SK-N-SH (cell line): ENCODE measurements at regions not wholly inside any gene's neighbourhood (a gene's known extent, or its start where the extent isn't known, plus 50 kb on each side); places are given as distances from the start of the nearest gene placed in this dataset.

Experiments used
- CTCF ChIA-PET: fragments of 300-600, 350-600 bp; formaldehyde crosslinking; extraction: SDS; loops from one replicate; lab custom pipeline; 2021; lab: Yijun Ruan, JAX
- POLR2A ChIA-PET: fragments of 350-600 bp; sonication (Branson Sonifier 250); formaldehyde crosslinking; extraction: SDS; loops from one replicate; lab custom pipeline; 2020; ENCODE audit warnings: antibody characterized with exemption, inconsistent platforms; lab: Yijun Ruan, JAX
- DNase-seq: peaks from one replicate; pipeline ENCODE4 v3.0.0; 2012
- H2AFZ ChIP-seq: fragments of 200-600 bp; sonication (generic); 2 replicates; pipeline ENCODE4 v1.8.1; 2016; ENCODE audit warnings: antibody characterized with exemption, mild to moderate bottlenecking, low read depth
- H3F3A ChIP-seq: fragments of 200-600 bp; sonication (generic); replicated peaks from 2 replicates; pipeline ENCODE3; 2016; ENCODE audit warnings: antibody characterized with exemption, mild to moderate bottlenecking; ENCODE audit not compliant: insufficient read depth
- H3K27ac ChIP-seq, 2 experiments: fragments of 200-500 bp in 1 of 2; fragments of 200-600 bp in 1 of 2; sonication (Bioruptor generic) in 1 of 2; sonication (generic), shearing (Covaris generic) in 1 of 2; 2 replicates each; pipeline versions ENCODE4 v1.5.1 to v1.6.1; 2014 to 2016; ENCODE audit warnings: low read depth in 2 of 2, inconsistent platforms in 1 of 2, low read length in 1 of 2, mild to moderate bottlenecking in 1 of 2, mixed read lengths in 1 of 2
- H3K27me3 ChIP-seq: fragments of 200-600 bp; sonication (generic), shearing (Covaris generic); 2 replicates; pipeline ENCODE4 v1.6.1; 2016; ENCODE audit warnings: mixed run types; ENCODE audit not compliant: insufficient read depth
- H3K36me3 ChIP-seq, 2 experiments: fragments of 200-500 bp in 1 of 2; fragments of 200-600 bp in 1 of 2; sonication (Bioruptor generic) in 1 of 2; sonication (generic) in 1 of 2; replicated peaks in 1 of 2; 2 replicates each; pipeline versions ENCODE3 to v1.5.1; 2014 to 2016; ENCODE audit warnings: low read length in 1 of 2, mild to moderate bottlenecking in 1 of 2; ENCODE audit not compliant: insufficient read depth in 2 of 2, control insufficient read depth in 1 of 2
- H3K4me1 ChIP-seq, 2 experiments: fragments of 200-500 bp in 1 of 2; fragments of 200-600 bp in 1 of 2; sonication (Bioruptor generic) in 1 of 2; sonication (generic), shearing (Covaris generic) in 1 of 2; 2 replicates each; pipeline versions ENCODE4 v1.5.1 to v1.6.1; 2014 to 2016; ENCODE audit warnings: low read depth in 1 of 2, low read length in 1 of 2, mixed run types in 1 of 2; ENCODE audit not compliant: insufficient read depth in 2 of 2, control insufficient read depth in 1 of 2
- H3K4me2 ChIP-seq: fragments of 200-600 bp; sonication (generic), shearing (Covaris generic); 2 replicates; pipeline ENCODE4 v1.6.1; 2017; ENCODE audit warnings: mixed run types
- H3K4me3 ChIP-seq, 2 experiments: fragments of 200-500 bp in 1 of 2; fragments of 200-600 bp in 1 of 2; sonication (Bioruptor generic) in 1 of 2; sonication (generic), shearing (Covaris generic) in 1 of 2; 2 replicates each; pipeline versions ENCODE4 v1.5.1 to v1.8.1; 2014 to 2016; ENCODE audit warnings: low read depth in 2 of 2, inconsistent platforms in 1 of 2, low read length in 1 of 2, mild to moderate bottlenecking in 1 of 2, mixed read lengths in 1 of 2, moderate library complexity in 1 of 2
- H3K79me2 ChIP-seq: fragments of 200-600 bp; sonication (generic); 2 replicates; pipeline ENCODE4 v1.8.1; 2017; ENCODE audit warnings: mild to moderate bottlenecking; ENCODE audit not compliant: insufficient read depth
- H3K9ac ChIP-seq: fragments of 200-600 bp; sonication (generic); 2 replicates; pipeline ENCODE4 v1.6.1; 2017; ENCODE audit warnings: mixed run types
- H3K9me2 ChIP-seq: fragments of 200-600 bp; sonication (generic); 2 replicates; pipeline ENCODE4 v1.6.1; 2017; ENCODE audit warnings: mixed run types
- H3K9me3 ChIP-seq: fragments of 200-600 bp; sonication (generic); 2 replicates; pipeline ENCODE4 v1.6.1; 2017; ENCODE audit warnings: mixed run types, mild to moderate bottlenecking, moderate library complexity
- H4K20me1 ChIP-seq: fragments of 200-600 bp; sonication (generic); 2 replicates; pipeline ENCODE4 v1.6.1; 2017; ENCODE audit warnings: mild to moderate bottlenecking, mixed run types; ENCODE audit not compliant: insufficient read depth
- CHD2 ChIP-seq: fragments of 150-350 bp; IDR thresholded peaks from 2 replicates; pipeline ENCODE4 v1.6.1; 2018; ENCODE audit warnings: low read length; ENCODE audit not compliant: partially characterized antibody
- EZH2phosphoT487 ChIP-seq: fragments of 200-600 bp; sonication (generic); IDR thresholded peaks from 2 replicates; pipeline ENCODE4 v1.6.1; 2017; ENCODE audit warnings: low read depth, mixed run types, mild to moderate bottlenecking, antibody characterized with exemption, moderate library complexity, borderline replicate concordance
- GATA2 ChIP-seq: sonication (generic); formaldehyde crosslinking; IDR thresholded peaks from 2 replicates; pipeline ENCODE4 v1.5.0; 2020; ENCODE audit warnings: mild to moderate bottlenecking, missing genetic modification reagents
- JUND ChIP-seq: IDR thresholded peaks from 2 replicates; pipeline ENCODE4 v1.4.0; 2012
- POLR2AphosphoS5 ChIP-seq: IDR thresholded peaks from 2 replicates; pipeline ENCODE4 v1.6.1; 2012; ENCODE audit warnings: low read depth, low read length
- RAD21 ChIP-seq: IDR thresholded peaks from 2 replicates; pipeline ENCODE4 v1.6.1; 2012; ENCODE audit warnings: mild to moderate bottlenecking, low read length
- RCOR1 ChIP-seq: fragments of 150-350 bp; IDR thresholded peaks from 2 replicates; pipeline ENCODE4 v1.6.1; 2017; ENCODE audit warnings: antibody characterized with exemption, low read length
- RFX5 ChIP-seq: IDR thresholded peaks from 2 replicates; pipeline ENCODE4 v1.6.1; 2012; ENCODE audit warnings: mild to moderate bottlenecking, improper control_type of control experiment, low read length
- RXRA ChIP-seq: IDR thresholded peaks from 2 replicates; pipeline ENCODE4 v1.4.0; 2012; ENCODE audit warnings: low read depth, mild to moderate bottlenecking, borderline replicate concordance
- SMC3 ChIP-seq: IDR thresholded peaks from 2 replicates; pipeline ENCODE4 v1.6.1; 2012; ENCODE audit warnings: low read depth, low read length, improper control_type of control experiment
- TCF12 ChIP-seq: IDR thresholded peaks from 2 replicates; pipeline ENCODE4 v1.4.0; 2012
- YY1 ChIP-seq: IDR thresholded peaks from 2 replicates; pipeline ENCODE4 v1.4.0; 2012; ENCODE audit warnings: low read depth, mild to moderate bottlenecking
- WGBS: methylation state at CpG from one replicate; pipeline ENCODE4 v1.1.6; 2017; ENCODE audit warnings: low lambda C conversion rate; 5-methylcytosine and 5-hydroxymethylcytosine counted together
- TF ChIP-seq, protein P1 (sequence below): IDR thresholded peaks from 2 replicates; pipeline ENCODE4 v1.4.0; 2012; ENCODE audit warnings: low read depth, borderline replicate concordance
- TF ChIP-seq, protein P2 (sequence below): IDR thresholded peaks from 2 replicates; pipeline ENCODE4 v1.4.0; 2012; ENCODE audit warnings: low read depth
- TF ChIP-seq, protein P3 (sequence below): IDR thresholded peaks from 2 replicates; pipeline ENCODE4 v1.4.0; 2012; ENCODE audit warnings: low read depth, borderline replicate concordance
- TF ChIP-seq, protein P4 (sequence below): fragments of 200-600 bp; sonication (generic); IDR thresholded peaks from 2 replicates; pipeline ENCODE4 v1.6.1; 2017; ENCODE audit warnings: antibody characterized with exemption, mild to moderate bottlenecking, moderate library complexity
- TF ChIP-seq, protein P5 (sequence below): IDR thresholded peaks from 2 replicates; pipeline ENCODE4 v1.6.1; 2012; ENCODE audit warnings: mild to moderate bottlenecking, low read depth, low read length, moderate library complexity
- TF ChIP-seq, protein P6 (sequence below): IDR thresholded peaks from 2 replicates; pipeline ENCODE4; 2012
- TF ChIP-seq, protein P7 (sequence below): fragments of 150-350 bp; IDR thresholded peaks from 2 replicates; pipeline ENCODE4 v1.6.1; 2016; ENCODE audit warnings: mild to moderate bottlenecking, low read depth, low read length

DNA sequence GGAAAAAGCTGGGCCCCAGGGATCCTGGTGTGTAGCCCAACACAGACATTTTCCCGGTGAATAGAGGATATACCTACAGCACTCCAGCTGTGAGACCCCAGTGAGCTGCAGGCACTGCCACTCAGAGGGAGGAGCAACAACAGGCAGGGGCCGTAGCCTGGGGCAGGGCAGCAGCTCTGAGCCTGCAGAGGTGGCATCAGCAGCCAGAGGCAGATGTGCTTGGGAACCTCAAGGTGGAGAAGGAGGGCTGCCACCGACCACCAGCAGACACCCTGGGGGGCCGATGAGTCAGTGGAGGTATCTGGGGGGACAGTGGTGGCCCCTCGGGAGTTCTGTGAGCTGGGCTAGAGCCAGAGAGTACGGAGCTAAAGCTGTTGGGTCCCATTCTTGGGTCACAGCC is 110.2 kb upstream of the GDF10 start (continued):
- TF ChIP-seq POLR2AphosphoS5 = no peak
- no peak for TF ChIP-seq RCOR1

DNA sequence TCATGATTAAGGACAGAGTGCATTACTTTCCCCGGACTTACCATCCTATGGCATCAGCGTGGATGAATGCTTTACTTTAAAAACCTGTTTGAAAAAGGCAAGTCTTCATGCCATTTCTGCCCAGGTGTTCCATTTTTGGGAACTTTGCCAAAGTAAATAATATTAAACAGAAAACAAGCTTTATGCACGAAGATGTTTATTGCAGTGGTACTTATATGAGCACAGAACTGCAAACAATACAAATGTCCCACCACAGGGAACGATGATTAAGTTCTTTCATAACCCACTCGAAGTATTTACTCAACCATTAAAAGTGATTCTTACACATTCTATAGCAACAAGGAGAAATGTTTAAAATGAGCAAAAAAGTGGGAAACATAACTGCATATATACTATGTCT is 109.7 kb upstream of the GDF10 start:
- no peak overlapping the region for H3K9ac ChIP-seq
- H3F3A ChIP-seq = no peaks in the 10 kb centered on the region
- H3K4me1 ChIP-seq = peaks cover 0 to 3% of the 10 kb centered on the region in 2 experiments; a peak in 1 of 4 replicates
- H3K79me2 ChIP-seq = no peaks in the 10 kb centered on the region
- H2AFZ ChIP-seq = no peak overlapping the region
- no peak overlapping the region for H3K4me3 ChIP-seq
- H3K27ac ChIP-seq = no peak overlapping the region
- no peak overlapping the region for H3K4me2 ChIP-seq
- DNase-seq = no peak
- TF ChIP-seq GATA2 (CRISPR knock-in tag) (no peak), EZH2phosphoT487 (no peak), YY1 (no peak), SMC3 (no peak), RFX5 (no peak), RCOR1 (no peak), JUND (no peak), POLR2AphosphoS5 (no peak), TCF12 (no peak), CHD2 (no peak), RAD21 (no peak), RXRA (no peak)
- TF ChIP-seq, protein P1, sequence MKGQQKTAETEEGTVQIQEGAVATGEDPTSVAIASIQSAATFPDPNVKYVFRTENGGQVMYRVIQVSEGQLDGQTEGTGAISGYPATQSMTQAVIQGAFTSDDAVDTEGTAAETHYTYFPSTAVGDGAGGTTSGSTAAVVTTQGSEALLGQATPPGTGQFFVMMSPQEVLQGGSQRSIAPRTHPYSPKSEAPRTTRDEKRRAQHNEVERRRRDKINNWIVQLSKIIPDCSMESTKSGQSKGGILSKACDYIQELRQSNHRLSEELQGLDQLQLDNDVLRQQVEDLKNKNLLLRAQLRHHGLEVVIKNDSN = no peak
- TF ChIP-seq, protein P2, sequence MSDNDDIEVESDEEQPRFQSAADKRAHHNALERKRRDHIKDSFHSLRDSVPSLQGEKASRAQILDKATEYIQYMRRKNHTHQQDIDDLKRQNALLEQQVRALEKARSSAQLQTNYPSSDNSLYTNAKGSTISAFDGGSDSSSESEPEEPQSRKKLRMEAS = no peak
- TF ChIP-seq, protein P3, sequence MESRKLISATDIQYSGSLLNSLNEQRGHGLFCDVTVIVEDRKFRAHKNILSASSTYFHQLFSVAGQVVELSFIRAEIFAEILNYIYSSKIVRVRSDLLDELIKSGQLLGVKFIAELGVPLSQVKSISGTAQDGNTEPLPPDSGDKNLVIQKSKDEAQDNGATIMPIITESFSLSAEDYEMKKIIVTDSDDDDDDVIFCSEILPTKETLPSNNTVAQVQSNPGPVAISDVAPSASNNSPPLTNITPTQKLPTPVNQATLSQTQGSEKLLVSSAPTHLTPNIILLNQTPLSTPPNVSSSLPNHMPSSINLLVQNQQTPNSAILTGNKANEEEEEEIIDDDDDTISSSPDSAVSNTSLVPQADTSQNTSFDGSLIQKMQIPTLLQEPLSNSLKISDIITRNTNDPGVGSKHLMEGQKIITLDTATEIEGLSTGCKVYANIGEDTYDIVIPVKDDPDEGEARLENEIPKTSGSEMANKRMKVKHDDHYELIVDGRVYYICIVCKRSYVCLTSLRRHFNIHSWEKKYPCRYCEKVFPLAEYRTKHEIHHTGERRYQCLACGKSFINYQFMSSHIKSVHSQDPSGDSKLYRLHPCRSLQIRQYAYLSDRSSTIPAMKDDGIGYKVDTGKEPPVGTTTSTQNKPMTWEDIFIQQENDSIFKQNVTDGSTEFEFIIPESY = no peak
- TF ChIP-seq, protein P4, sequence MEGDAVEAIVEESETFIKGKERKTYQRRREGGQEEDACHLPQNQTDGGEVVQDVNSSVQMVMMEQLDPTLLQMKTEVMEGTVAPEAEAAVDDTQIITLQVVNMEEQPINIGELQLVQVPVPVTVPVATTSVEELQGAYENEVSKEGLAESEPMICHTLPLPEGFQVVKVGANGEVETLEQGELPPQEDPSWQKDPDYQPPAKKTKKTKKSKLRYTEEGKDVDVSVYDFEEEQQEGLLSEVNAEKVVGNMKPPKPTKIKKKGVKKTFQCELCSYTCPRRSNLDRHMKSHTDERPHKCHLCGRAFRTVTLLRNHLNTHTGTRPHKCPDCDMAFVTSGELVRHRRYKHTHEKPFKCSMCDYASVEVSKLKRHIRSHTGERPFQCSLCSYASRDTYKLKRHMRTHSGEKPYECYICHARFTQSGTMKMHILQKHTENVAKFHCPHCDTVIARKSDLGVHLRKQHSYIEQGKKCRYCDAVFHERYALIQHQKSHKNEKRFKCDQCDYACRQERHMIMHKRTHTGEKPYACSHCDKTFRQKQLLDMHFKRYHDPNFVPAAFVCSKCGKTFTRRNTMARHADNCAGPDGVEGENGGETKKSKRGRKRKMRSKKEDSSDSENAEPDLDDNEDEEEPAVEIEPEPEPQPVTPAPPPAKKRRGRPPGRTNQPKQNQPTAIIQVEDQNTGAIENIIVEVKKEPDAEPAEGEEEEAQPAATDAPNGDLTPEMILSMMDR = no peak
- TF ChIP-seq, protein P5, sequence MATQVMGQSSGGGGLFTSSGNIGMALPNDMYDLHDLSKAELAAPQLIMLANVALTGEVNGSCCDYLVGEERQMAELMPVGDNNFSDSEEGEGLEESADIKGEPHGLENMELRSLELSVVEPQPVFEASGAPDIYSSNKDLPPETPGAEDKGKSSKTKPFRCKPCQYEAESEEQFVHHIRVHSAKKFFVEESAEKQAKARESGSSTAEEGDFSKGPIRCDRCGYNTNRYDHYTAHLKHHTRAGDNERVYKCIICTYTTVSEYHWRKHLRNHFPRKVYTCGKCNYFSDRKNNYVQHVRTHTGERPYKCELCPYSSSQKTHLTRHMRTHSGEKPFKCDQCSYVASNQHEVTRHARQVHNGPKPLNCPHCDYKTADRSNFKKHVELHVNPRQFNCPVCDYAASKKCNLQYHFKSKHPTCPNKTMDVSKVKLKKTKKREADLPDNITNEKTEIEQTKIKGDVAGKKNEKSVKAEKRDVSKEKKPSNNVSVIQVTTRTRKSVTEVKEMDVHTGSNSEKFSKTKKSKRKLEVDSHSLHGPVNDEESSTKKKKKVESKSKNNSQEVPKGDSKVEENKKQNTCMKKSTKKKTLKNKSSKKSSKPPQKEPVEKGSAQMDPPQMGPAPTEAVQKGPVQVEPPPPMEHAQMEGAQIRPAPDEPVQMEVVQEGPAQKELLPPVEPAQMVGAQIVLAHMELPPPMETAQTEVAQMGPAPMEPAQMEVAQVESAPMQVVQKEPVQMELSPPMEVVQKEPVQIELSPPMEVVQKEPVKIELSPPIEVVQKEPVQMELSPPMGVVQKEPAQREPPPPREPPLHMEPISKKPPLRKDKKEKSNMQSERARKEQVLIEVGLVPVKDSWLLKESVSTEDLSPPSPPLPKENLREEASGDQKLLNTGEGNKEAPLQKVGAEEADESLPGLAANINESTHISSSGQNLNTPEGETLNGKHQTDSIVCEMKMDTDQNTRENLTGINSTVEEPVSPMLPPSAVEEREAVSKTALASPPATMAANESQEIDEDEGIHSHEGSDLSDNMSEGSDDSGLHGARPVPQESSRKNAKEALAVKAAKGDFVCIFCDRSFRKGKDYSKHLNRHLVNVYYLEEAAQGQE = no peak
- TF ChIP-seq, protein P6, sequence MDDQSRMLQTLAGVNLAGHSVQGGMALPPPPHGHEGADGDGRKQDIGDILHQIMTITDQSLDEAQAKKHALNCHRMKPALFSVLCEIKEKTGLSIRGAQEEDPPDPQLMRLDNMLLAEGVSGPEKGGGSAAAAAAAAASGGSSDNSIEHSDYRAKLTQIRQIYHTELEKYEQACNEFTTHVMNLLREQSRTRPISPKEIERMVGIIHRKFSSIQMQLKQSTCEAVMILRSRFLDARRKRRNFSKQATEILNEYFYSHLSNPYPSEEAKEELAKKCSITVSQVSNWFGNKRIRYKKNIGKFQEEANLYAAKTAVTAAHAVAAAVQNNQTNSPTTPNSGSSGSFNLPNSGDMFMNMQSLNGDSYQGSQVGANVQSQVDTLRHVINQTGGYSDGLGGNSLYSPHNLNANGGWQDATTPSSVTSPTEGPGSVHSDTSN = no peak
- TF ChIP-seq, protein P7, sequence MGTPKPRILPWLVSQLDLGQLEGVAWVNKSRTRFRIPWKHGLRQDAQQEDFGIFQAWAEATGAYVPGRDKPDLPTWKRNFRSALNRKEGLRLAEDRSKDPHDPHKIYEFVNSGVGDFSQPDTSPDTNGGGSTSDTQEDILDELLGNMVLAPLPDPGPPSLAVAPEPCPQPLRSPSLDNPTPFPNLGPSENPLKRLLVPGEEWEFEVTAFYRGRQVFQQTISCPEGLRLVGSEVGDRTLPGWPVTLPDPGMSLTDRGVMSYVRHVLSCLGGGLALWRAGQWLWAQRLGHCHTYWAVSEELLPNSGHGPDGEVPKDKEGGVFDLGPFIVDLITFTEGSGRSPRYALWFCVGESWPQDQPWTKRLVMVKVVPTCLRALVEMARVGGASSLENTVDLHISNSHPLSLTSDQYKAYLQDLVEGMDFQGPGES = no peak
- no peaks in the 10 kb centered on the region for H3K9me2 ChIP-seq
- no peaks in the 10 kb centered on the region for H4K20me1 ChIP-seq
- no peaks in the 10 kb centered on the region for H3K27me3 ChIP-seq
- POLR2A ChIA-PET = no interaction called here
- H3K36me3 ChIP-seq = no peaks in the 10 kb centered on the region
- CTCF ChIA-PET = no interaction called here
- WGBS = 28% methylated on average over 5 of the region's 5 CpGs
- no peaks in the 10 kb centered on the region for H3K9me3 ChIP-seq
